ENCODE measurements at regions not wholly inside any gene's neighbourhood (a gene's known extent, or its start where the extent isn't known, plus 50 kb on each side); places are given as distances from the start of the nearest gene placed in this dataset.
"Not testable (repeated sequence)": the region's sequence is repeated elsewhere in the genome, so short reads cannot be mapped to it uniquely, and the experiment has no call there.

DNA sequence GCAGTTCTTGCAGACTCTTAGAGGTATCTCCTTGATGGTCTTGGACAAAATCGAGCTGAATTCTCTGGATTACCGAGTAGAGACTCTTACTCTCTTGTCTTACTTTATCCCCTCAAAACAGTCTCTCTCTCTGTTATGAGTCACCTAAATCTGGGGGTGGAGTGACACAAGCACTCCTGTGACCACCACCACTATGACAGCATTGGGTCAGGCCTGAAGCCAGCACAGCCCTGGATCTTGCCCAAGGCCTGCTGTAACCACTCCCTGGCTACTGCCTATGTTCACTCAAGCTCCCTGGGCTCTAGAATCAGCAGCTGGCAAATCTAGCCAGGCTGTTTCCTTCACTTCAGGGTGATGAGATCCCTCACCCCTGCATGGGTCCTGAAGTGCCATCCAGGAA lies 662.5 kb downstream of the LUZP2 start:
- DNase-seq: no peak

DNA sequence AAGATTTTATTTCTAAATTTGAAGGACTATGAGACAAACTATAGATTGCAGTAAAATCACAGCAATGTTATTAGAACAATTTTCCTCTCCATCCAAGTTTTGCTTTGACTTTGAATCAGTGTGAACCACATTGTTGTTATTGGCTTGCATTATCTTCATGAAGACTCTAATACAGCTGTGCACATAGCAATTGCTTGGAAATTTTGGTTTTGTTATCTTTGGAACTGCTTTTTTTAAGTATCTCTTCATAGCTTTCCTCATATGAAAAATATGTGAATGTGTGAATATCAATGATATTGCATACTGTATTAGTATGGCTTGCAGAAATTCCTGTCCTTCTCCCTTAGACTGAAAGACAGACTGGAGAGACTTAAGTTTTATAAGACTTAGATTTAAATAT lies 666.6 kb downstream of the LUZP2 start:
- DNase-seq: no peak

DNA sequence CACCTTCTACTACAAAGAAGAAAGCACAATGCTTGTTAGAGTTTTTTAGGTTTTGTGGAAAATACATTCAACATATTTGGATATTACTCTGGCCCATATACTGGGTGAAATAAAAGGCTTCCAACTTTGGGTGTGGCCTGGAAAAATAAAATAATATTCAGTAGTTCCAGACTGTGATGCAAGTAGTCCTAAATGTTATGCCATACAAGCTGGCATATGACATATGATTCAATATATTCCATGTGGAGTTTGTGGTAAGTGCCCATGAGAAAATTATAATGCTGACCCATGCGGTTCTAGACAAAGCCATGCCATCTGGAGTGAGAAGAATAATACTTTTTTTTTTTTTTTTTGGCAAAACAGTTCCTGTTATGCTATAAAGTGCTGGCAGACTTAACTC lies 683.3 kb downstream of the LUZP2 start:
- DNase-seq: peak; percentile 52

DNA sequence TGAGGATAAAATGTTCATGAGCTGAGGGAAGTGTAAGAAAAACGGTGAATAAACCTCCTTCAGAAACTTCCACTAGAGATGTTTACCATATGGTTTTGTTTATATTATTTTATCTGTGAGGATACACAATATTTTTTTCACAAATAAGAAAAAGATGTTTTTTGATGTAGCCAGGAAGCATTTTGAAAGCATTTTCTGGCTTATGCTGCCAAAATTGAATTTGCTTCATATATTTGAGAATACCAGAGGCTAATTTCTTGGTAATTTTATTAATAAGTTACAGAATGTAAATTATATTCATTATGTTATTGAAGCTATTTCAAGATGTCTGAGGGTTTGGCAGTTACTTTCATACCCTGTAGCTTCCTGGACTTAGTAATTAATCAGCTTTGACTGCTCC lies 686.6 kb downstream of the LUZP2 start:
- DNase-seq: no peak

DNA sequence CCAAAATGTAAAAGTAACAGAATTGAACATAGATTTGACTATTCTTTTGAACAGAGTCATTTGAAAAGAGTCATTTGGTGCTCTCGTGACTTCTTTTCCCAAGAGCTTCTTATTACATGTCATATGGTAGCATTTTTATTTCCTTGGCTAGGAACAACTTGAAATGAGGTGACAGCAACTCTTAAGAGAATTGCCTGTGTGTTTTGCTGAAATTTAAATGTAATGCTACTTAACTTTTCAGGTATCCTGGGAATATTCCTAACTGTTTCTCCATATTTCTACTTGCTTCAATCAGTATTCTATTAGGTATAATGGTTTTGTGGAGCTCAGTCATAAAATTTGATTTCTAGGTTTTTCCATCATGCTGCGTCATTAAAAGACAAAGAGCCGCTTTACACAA lies 700.7 kb downstream of the LUZP2 start:
- DNase-seq: no peak

DNA sequence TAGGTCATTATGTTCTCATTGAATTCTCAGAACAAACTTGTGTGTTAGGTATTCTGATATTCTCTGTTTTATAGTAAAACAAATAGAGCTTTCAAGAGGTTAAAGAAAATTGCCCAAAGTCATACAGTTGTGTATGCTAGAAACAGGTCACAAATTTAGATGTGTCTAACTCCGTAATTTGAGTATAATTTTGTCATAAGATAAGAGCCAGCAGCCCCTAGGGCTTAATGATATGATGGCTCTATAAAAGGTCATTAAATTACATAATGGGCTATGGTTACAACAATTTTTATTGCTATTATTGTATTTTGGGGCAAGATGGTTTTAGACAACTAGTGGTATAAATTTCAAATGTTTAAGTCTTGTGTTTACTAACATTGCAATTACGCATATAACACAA lies 701.9 kb downstream of the LUZP2 start:
- DNase-seq: no peak

DNA sequence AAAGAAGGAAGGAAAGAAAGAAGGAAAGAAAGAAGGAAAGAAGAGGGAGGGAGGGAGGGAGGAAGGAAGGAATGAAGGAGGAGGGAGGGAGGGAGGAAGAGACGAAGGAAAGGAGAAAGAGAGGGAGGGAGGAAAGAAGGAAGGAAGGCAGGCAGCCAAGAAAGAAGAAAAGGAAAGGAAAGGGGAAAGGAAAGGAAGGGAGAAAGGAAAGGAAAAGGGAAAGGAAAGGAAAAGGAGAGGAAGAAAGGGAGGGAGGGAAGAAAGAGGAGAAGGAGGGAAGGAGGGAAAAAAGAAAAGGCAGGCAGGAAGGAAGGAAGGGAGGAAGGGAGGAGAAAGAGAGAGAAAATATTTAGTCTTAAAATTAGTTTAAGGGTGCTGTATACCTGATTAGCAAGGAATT lies 704.1 kb downstream of the LUZP2 start:
- no peak for DNase-seq

DNA sequence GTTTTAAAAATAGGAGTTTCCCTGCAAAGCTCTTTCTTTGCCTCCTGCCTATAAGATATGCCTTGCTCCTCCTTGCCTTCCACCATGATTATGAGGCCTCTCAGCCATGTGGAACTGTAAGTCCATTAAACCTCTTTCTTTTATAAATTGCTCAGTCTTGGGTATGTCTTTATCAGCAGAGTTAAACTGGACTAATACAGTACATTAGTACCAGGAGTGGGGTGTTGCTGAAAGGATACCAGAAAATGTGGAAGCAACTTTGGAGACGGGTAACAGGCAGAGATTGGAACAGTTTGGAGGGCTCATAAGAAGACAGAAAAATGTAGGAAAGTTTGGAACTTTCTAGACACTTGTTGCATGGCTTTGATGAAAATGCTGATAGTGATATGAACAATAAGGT lies 709.9 kb downstream of the LUZP2 start:
- no peak for DNase-seq

DNA sequence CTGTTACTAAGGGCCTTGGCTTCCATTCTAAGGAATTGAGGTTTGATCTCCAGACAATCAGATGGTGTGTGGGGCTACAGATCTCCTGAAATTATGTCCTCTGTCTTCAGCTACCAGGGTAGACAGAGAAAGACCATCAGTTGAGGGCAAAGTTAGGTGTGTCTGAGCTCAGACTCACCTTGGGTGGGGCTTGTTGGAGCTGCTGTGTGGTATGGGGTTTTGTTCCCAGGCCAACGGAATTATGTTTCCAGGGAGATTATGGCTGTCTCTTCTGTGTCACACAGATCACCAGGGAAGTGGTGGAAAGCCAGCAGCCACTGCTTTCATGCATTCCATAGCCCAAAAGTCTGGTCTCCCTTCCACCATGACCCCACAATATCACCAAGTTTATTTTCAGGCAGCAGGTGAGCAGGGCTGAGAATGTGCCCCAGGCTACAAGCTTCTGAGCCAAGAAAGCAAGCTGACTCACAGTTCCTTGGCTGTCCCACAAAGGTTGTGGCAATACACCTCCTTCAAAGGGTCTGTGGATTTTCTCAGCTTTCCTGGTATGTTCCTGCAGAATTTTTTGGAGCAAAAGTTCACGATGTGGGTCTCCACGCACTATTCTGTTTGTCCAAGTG lies 714.9 kb downstream of the LUZP2 start:
- no peak for DNase-seq

DNA sequence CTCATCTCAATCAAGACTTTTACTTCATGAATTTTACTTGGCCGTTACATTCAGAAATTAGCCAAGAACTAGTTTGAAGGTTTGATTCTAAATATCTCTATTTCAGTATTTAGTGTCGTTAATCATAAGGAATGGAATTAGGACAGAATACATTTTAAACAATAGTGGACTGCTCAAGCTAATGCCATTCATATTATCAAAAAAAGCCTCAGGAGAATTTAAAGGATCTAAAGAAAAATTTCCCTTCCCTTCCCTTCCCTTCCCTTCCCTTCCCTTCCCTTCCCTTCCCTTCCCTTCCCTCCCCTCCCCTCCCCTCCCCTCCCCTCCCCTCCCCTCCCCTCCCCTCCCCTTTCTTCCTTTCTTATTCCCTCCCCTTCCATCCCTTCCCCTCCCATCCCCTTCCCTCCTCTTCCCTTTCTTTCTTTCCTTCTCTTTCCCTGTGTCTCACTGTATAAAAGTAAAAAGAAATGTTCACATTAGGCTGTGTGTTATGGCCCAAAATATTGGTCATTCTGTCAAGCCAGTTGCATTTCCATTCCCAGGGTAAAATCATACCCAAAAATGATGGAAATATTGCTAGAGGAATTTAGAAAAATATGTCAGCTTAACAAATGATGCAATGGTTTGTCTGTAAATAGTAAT lies 717.8 kb downstream of the LUZP2 start:
- no peak for DNase-seq

DNA sequence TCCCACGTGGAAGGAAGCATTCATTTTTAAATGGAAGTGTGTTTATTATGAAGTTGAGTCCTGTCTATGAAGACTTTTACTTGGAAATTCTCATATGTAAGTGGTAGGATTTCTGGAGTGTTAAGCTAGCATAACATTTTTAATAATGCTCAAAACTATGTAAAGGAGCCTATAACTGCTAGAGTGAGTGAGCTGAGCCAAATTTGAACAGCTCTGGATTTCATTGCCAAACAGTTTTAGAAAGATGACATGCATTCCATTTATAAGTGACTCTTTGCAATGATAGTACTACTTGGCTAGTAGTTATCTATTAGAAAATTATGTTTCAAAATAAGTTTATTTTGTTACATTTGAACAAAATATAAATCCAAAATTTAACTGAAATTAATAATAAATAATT lies 721.2 kb downstream of the LUZP2 start:
- DNase-seq: no peak

DNA sequence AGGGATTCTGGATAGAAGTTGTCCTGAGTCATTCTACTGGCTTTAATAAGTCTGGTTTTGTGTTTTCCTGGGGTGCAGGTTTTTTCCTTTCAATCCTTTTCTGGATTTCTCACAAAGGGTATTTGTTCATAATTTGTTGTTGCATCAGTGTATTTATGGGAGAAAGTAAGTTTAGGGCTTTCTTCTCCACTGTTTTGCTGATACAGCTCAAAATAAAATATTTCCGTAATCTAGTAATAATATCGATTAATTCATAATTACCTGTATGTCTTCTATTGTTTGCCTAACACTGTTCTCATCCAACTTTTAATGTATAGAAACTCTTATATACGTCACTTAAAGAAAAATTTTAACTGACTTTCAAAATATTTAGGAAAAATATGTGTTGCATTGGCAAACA lies 728.2 kb downstream of the LUZP2 start:
- DNase-seq: no peak

DNA sequence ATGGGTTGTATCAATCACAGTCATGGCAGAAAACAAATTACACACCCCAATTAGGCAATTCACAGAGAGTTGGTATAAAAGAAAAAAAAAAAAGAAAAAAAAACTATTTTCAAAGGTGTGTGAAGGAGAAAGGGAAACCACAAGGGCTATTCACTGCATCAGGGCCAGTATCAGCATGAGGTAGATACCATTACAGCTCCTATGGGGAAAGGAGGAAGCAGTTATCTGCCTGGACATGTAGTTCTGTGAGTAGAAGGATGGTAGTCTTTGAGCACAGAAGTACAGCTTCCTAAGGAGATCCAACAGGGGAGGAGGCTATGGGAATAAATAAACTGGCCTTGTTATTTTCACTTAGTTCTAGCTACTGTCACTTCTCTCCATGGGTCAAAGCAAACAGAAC lies 746.1 kb downstream of the LUZP2 start:
- DNase-seq: no peak

DNA sequence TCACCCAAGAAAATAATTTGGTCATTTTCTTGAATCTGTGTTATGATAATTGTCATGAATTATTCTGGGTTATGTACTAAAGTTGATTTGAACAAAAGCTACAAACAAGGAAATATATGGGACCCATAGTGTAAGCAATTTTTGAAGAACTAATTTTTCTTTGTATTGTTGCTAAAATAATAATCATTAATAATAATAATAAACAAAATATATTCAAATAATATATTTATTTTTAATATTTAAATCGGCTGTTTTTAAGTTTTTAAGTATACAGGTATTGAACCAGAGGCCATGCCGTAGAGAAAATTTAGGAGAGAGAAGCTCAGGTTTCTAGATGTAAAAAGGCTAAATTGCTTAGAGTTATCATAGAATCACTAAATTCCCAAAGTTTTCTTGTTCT lies 747.3 kb downstream of the LUZP2 start:
- no peak for DNase-seq

DNA sequence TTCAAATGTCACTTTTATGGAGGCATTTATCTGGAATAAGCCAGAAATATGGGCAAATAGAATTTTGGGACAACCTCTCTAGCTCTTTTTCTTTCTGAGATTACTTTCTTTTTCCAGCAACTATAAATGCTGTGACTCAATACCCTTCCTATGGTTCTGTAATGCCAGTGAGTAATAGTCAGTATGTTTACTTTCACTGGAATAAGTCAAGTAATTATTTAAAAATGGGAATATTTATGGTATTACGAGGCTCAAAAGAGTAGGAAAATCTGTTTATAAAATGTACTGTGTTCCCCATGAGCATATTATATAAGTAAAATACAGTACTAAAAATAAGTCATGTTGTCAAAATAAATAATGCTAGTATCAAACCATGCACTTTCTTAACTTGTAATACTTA lies 750.5 kb downstream of the LUZP2 start:
- DNase-seq: no peak

DNA sequence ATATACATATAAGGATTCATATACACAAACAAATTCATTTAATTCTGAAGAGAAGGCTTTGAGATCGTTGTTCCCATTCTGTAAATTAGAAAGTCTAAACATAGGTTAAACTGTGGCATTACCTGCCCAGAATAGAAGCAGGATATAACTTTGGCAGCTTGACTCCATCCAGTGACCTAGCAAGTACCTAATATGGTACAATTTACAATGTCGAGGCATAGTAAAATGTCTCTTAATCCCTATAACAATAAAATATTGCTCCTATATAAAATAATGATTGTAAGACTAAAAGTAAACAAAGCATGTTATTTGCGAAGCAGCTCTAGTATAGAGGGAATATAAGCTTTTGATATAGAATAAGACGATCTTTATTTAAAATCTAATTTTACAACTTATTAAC lies 756.0 kb downstream of the LUZP2 start:
- DNase-seq: no peak

DNA sequence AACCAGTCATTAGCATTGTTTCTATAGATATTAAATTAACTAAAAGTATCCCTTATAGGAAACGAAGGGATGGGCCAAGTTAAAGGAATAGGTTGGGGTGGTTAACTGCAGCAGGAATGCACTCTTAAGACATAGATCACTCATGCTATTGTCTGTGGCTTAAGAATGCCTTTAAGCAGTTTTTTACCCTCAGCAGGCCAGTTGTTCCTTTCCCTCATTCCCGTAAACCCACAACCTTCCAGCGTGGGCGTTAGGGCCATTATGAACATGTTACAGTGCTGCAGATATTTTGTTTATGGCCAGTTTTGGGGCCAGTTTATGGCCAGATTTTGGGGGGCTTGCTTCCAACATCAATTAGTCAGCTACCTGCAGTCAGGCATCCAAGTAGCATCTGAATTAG lies 767.0 kb downstream of the LUZP2 start:
- DNase-seq: not testable (repeated sequence)

DNA sequence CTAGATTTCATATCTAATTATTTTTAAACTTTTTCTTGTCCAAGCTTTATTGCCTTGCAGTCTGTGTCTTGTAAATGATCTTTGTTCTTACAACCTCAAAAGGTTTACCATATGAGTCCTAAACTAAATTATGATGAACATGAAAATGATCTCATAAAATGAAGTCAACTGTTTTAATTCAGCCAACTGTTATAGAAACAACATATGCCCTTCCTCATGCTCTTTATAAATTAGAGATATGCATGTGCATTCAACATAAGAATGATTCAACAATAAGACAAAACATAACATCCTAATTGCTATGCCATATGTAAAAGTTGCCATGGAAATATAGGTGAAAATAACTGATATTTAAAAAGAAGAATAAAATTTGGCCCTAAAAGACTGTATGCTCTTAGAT lies 774.4 kb downstream of the LUZP2 start:
- DNase-seq: no peak

DNA sequence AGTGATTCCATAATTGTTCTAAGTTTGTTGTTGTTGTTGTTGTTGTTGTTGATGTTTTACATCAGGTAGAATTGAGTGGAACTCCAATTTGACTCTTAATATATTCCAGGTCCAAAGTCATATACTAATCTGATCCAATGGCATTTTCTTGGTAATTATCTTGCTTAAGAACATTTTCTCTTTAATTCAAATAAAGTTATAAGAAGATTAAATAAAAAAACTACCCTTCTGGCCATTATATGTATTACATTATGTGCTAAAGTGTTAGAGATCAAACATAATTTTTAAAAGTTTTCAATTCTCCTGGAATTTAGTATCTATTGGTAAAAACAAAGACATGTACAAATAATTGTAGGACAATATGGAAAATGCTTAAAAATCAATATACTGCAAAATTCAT lies 775.4 kb downstream of the LUZP2 start:
- no peak for DNase-seq

DNA sequence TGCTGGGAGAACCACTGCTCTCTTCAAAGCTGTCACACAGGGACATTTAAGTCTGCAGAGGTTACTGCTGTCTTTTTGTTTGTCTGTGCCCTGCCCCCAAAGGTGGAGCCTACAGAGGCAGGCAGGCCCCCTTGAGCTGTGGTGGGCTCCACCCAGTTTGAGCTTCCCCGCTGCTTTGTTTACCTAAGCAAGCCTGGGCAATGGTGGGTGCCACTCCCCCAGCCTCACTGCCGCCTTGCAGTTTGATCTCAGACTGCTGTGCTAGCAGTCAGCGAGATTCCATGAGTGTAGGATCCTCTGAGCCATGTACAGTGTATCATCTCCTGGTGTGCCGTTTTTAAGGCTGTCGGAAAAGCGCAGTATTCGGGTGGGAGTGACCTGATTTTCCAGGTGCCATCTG lies 784.0 kb downstream of the LUZP2 start:
- not testable (repeated sequence) for DNase-seq

DNA sequence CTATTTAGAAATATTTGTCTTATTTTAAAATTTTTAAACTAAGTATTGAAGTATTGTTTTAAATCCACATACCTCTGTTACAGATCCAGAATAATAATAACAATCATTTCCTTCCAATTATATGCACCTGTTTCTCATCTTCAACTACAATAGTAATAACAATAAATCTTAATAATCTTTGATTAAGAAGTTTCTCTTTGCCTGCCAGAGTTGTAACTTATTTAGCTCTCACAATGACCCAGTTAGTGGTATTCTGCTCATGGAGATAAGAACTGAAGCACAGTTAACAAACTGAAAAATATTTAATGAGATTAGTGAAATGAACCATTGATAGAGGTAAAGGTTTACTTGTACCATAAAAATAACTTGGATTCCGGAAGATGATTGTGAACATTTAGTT lies 796.3 kb downstream of the LUZP2 start:
- DNase-seq: no peak

DNA sequence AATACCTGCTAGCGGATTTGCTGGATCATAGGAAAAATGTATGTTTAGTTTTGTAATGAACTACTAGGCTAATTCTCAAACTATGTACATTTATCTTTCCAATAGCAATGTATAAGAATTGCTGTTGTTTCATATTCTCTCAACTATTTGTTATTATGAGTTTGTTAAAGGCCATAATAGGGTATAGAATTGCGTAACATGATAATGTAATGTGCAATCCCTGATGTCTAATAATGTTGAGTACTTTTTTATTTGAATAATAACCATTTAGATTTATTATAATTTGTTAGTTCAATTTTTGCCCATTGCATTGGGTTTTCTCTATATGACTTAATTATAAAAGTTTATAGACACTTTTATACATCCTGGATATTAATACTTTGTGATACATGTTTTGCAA lies 801.6 kb downstream of the LUZP2 start:
- no peak for DNase-seq

DNA sequence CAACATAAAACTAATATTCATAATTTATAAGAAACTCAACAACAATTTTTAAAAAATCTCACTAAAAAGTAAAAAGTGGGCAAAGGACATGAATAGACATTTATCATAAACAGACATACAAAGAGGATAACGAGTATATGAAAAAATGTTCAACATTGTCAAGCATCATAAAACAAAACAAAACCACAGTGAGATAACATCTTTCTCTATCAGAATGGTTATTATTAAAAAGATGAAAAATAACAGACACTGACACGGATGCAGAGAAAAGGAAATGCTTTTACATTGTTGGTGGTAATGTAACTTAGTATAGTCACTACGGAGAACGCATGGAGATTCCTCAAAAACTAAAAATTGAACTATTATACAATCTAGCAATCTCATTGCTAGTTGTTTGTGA lies 813.0 kb downstream of the LUZP2 start:
- no peak for DNase-seq

DNA sequence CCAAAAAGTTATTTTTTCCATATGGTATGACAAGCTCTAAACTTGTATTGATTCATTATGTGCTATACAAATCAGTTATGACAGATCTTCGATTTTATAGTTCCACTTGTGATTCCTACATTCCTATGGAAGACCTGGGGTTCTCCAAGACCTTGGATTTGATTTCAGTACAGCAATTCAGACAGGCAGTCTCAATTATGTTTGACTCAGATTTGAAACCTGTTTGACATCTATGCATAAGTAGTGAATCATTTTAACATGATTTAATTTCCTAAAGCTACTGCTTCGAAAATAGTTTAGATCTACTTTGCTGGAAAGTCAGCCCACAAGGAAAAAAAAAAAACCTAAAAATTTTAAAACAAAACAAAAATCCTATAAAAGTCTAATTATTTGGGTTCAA lies 820.4 kb downstream of the LUZP2 start:
- no peak for DNase-seq

DNA sequence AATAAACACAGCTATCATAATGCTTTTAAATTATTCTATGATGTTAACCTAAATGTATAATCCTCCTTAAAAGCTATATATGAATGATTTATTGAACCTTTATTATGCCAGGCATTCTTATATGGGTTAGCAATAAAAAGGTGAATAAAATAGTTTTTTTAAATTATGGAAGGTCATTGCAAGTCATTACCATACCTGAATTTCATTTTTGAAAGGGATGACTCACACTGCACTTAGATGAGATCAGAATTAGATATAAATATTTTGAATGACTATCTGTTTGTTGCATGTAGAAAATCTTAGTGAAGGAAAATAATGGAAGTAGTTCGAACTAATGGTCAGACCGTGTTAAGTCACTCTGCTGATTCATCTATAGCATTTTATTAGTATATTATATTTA lies 822.3 kb downstream of the LUZP2 start:
- DNase-seq: no peak

Measured in NCI-H446 treated with DMSO at 0.1 percent for 48 hours (cell line).